ENCODE measurements at regions not wholly inside any gene's neighbourhood (a gene's known extent, or its start where the extent isn't known, plus 50 kb on each side); places are given as distances from the start of the nearest gene placed in this dataset.

- TF ChIP-seq CTCF (conservative IDR thresholded peaks at IDR 0.05; ENCODE audit: low read length) (no peak), EZH2phosphoT487 (IDR thresholded peaks at IDR 0.05; ENCODE audit: borderline replicate concordance, low read depth, low read length) (no peak)
Measured at GRCh38 chr1:221234791-221235190, 355.5 kb downstream of the HLX start.
